Endothelial cell of umbilical vein (primary cell): ENCODE measurements at regions not wholly inside any gene's neighbourhood (a gene's known extent, or its start where the extent isn't known, plus 50 kb on each side); places are given as distances from the start of the nearest gene placed in this dataset.

Experiments
- BruUV-seq: library from RNA; stranded (reverse); fragments of 400-500 nt; replicated peaks from 2 replicates; lab custom pipeline; 2021; lab: Mats Ljungman, UMichigan
- CTCF ChIA-PET: fragments of 300-600, 350-600 bp; sonication (Branson Sonifier 250); formaldehyde crosslinking; loops from one replicate; lab custom pipeline; 2021; ENCODE audit warnings: antibody characterized with exemption, inconsistent platforms; lab: Charles Lee
- POLR2A ChIA-PET: fragments of 300-600, 350-600 bp; sonication (Branson Sonifier 250); formaldehyde crosslinking; loops from one replicate; lab custom pipeline; 2021; ENCODE audit warnings: antibody characterized with exemption, inconsistent platforms; lab: Charles Lee
- DNase-seq: peaks from one replicate; pipeline ENCODE4 v3.0.0-alpha.2; 2011; ENCODE audit warnings: low read depth, low spot score
- FAIRE-seq: peaks from 2 replicates; lab custom pipeline; 2011; peaks lifted over from hg19 to GRCh38; lab: Jason Lieb, UNC
- H2AFZ ChIP-seq: 2 replicates; pipeline ENCODE4 v1.6.0; 2012; ENCODE audit warnings: low read depth, low read length, control low read depth, inconsistent platforms
- H3K27ac ChIP-seq: 2 replicates; pipeline ENCODE4 v1.5.1; 2011; ENCODE audit warnings: low read depth, mild to moderate bottlenecking, control low read depth, low read length, moderate library complexity; ENCODE audit not compliant: insufficient read depth
- H3K27me3 ChIP-seq, 2 experiments: 2 replicates each; pipeline versions ENCODE4 v1.6.0 to v1.6.1; 2011; ENCODE audit warnings: low read length in 2 of 2, mixed read lengths in 1 of 2; ENCODE audit not compliant: control insufficient read depth in 2 of 2, insufficient read depth in 2 of 2
- H3K36me3 ChIP-seq, 2 experiments: 2 replicates in 1 of 2; 3 replicates in 1 of 2; pipeline ENCODE4 v1.5.1; 2011; ENCODE audit warnings: low read length in 2 of 2, mild to moderate bottlenecking in 1 of 2, moderate library complexity in 1 of 2; ENCODE audit not compliant: control insufficient read depth in 2 of 2, insufficient read depth in 2 of 2; ENCODE audit errors: extremely low read depth in 1 of 2
- H3K4me1 ChIP-seq: 3 replicates; pipeline ENCODE4 v1.5.1; 2011; ENCODE audit warnings: mild to moderate bottlenecking, low read length; ENCODE audit not compliant: control insufficient read depth, insufficient read depth; ENCODE audit errors: extremely low read depth
- H3K4me2 ChIP-seq: 2 replicates; pipeline ENCODE4 v1.6.1; 2011; ENCODE audit warnings: low read length, control low read depth, mixed read lengths; ENCODE audit not compliant: insufficient read depth
- H3K4me3 ChIP-seq, 3 experiments: fragments of 200-600 bp in 1 of 3; sonication (generic), shearing (Covaris generic) in 1 of 3; replicated peaks in 1 of 3; 2 replicates each; pipeline ENCODE4 v1.5.1; 2011 to 2016; ENCODE audit warnings: control low read depth in 3 of 3, low read length in 3 of 3, mild to moderate bottlenecking in 2 of 3, inconsistent platforms in 1 of 3, low read depth in 1 of 3, moderate library complexity in 1 of 3; ENCODE audit not compliant: insufficient read depth in 1 of 3
- H3K79me2 ChIP-seq: 2 replicates; pipeline ENCODE4 v1.6.0; 2012; ENCODE audit warnings: low read length, inconsistent platforms; ENCODE audit not compliant: control insufficient read depth, insufficient read depth
- H3K9ac ChIP-seq: replicated peaks from 2 replicates; pipeline ENCODE3; 2011; ENCODE audit warnings: low read length, control low read depth; ENCODE audit not compliant: insufficient read depth; ENCODE audit errors: extremely low read depth
- H3K9me1 ChIP-seq: replicated peaks from 3 replicates; pipeline ENCODE4 v1.6.0; 2011; ENCODE audit warnings: mild to moderate bottlenecking, low read length; ENCODE audit not compliant: control insufficient read depth, insufficient read depth; ENCODE audit errors: extremely low read depth
- H3K9me3 ChIP-seq: replicated peaks from 2 replicates; pipeline ENCODE4 v1.5.1; 2012; ENCODE audit warnings: low read length, inconsistent platforms; ENCODE audit not compliant: control insufficient read depth, insufficient read depth
- H4K20me1 ChIP-seq: replicated peaks from 2 replicates; pipeline ENCODE3; 2011; ENCODE audit warnings: mild to moderate bottlenecking, low read length; ENCODE audit not compliant: control insufficient read depth, insufficient read depth; ENCODE audit errors: extremely low read depth
- CTCF ChIP-seq, 2 donors: IDR thresholded peaks; 1 replicate in 1 of 2; 2 replicates in 1 of 2; pipeline ENCODE4 v1.5.1; 2011; ENCODE audit warnings: low read length in 2 of 2, mild to moderate bottlenecking in 2 of 2, moderate library complexity in 2 of 2, control low read depth in 1 of 2, inconsistent platforms in 1 of 2, low read depth in 1 of 2; ENCODE audit not compliant: insufficient read depth in 1 of 2; ENCODE audit errors: extremely low read depth in 1 of 2
- EZH2 ChIP-seq: IDR thresholded peaks from 2 replicates; pipeline ENCODE4 v1.6.1; 2012; ENCODE audit warnings: borderline replicate concordance, low read depth, mild to moderate bottlenecking, moderate library complexity, low read length, inconsistent platforms; ENCODE audit not compliant: severe bottlenecking
- FOS ChIP-seq: IDR thresholded peaks from 2 replicates; pipeline ENCODE4 v1.6.1; 2011; ENCODE audit warnings: mild to moderate bottlenecking, low read length, moderate library complexity, borderline replicate concordance; ENCODE audit not compliant: insufficient read depth
- GATA2 ChIP-seq: IDR thresholded peaks from 2 replicates; pipeline ENCODE4 v1.7.0; 2011; ENCODE audit warnings: low read depth, mild to moderate bottlenecking, moderate library complexity, mixed read lengths, low read length; ENCODE audit not compliant: insufficient read length, insufficient read depth
- JUN ChIP-seq: IDR thresholded peaks from 2 replicates; pipeline ENCODE4 v1.6.1; 2011; ENCODE audit warnings: borderline replicate concordance, low read depth; ENCODE audit not compliant: insufficient read length, insufficient read depth
- MAX ChIP-seq: IDR thresholded peaks from 2 replicates; pipeline ENCODE4 v1.6.1; 2011; ENCODE audit not compliant: insufficient read depth, insufficient read length
- MYC ChIP-seq: IDR thresholded peaks from one replicate; pipeline ENCODE4 v1.6.1; 2011; ENCODE audit warnings: mild to moderate bottlenecking, low read depth, low read length
- POLR2A ChIP-seq: IDR thresholded peaks from 2 replicates; pipeline ENCODE4 v1.6.1; 2012; ENCODE audit warnings: low read depth, mild to moderate bottlenecking, control low read depth, low read length
- POLR2AphosphoS5 ChIP-seq: IDR thresholded peaks from 2 replicates; pipeline ENCODE4 v1.6.1; 2012; ENCODE audit warnings: low read depth, mild to moderate bottlenecking, control low read depth, low read length, moderate library complexity; ENCODE audit not compliant: insufficient read depth
- dilution Hi-C: fragments of 300-500 bp; cut with MboI; formaldehyde crosslinking; loops from one replicate; pipeline ENCODE4 v1.15.0; 2019; ENCODE audit warnings: low sequenced_read_pairs; ENCODE audit not compliant: extremely low pct_ligation_motif_present
- intact Hi-C: fragments of 100-400 bp; cut with micrococcal nuclease; formaldehyde crosslinking; loops from one replicate; pipeline ENCODE4 v1.10.0; 2022

- Histone ChIP-seq H3K9me1 (no peaks in the 10 kb centered on the region), H3K36me3 (no peaks in the 10 kb centered on the region), H3K9ac (no peak overlapping the region), H3K4me2 (no peak overlapping the region), H3K79me2 (no peaks in the 10 kb centered on the region), H2AFZ (no peak overlapping the region), H3K27ac (no peak overlapping the region), H3K9me3 (peaks cover 3% of the 10 kb centered on the region), H3K4me3 (no peak overlapping the region), H4K20me1 (no peaks in the 10 kb centered on the region), H3K27me3 (no peaks in the 10 kb centered on the region), H3K4me1 (no peaks in the 10 kb centered on the region)
- no TSS peak for BruUV-seq
- POLR2A ChIA-PET: no interaction called here
- intact Hi-C loops (no loop called here), dilution Hi-C loops (no loop called here)
- DNase-seq (no peak), FAIRE-seq (no peak)
- CTCF ChIA-PET: no interaction called here
- TF ChIP-seq MAX: no peak
- no peak for TF ChIP-seq JUN
- no peak for TF ChIP-seq FOS
- TF ChIP-seq MYC: no peak
- TF ChIP-seq CTCF (IDR thresholded peaks at IDR 0.05; ENCODE audit: extremely low read depth in 1 of 2, insufficient read depth in 1 of 2, low read depth in 1 of 2, low read length in 2 of 2): no peak
- TF ChIP-seq GATA2: no peak
- TF ChIP-seq POLR2AphosphoS5: no peak
These were observed 331.5 kb downstream of the CHRM3 start for GRCh38 chr1:239717918-239718184.

- Histone ChIP-seq H2AFZ (no peak overlapping the region), H3K36me3 (no peaks in the 10 kb centered on the region), H3K4me1 (no peaks in the 10 kb centered on the region), H3K4me2 (no peak overlapping the region), H3K27ac (no peak overlapping the region), H3K9ac (no peak overlapping the region), H4K20me1 (no peaks in the 10 kb centered on the region), H3K9me1 (no peaks in the 10 kb centered on the region), H3K4me3 (no peak overlapping the region), H3K79me2 (no peaks in the 10 kb centered on the region), H3K27me3 (no peaks in the 10 kb centered on the region), H3K9me3 (peaks cover 3% of the 10 kb centered on the region)
- intact Hi-C loops: no loop called here
- POLR2A ChIA-PET: no interaction called here
- FAIRE-seq: no peak
- CTCF ChIA-PET: no interaction called here
- TF ChIP-seq MAX: no peak
- TF ChIP-seq CTCF (IDR thresholded peaks at IDR 0.05; ENCODE audit: extremely low read depth in 1 of 2, insufficient read depth in 1 of 2, low read depth in 1 of 2, low read length in 2 of 2): no peak
- TF ChIP-seq GATA2: no peak
- TF ChIP-seq JUN: no peak
- no peak for TF ChIP-seq POLR2A
- TF ChIP-seq MYC: no peak
- no peak for TF ChIP-seq EZH2
- no TSS peak for BruUV-seq
- dilution Hi-C loops: no loop called here
- DNase-seq: no peak
These were observed 332.2 kb downstream of the CHRM3 start for GRCh38 chr1:239718571-239718970.
